Esophagus mucosa (tissue), 1 donor: ENCODE measurements at regions not wholly inside any gene's neighbourhood (a gene's known extent, or its start where the extent isn't known, plus 50 kb on each side); places are given as distances from the start of the nearest gene placed in this dataset.

Source experiments
- ATAC-seq: fragments of 200-7000 bp; cut with Tn5 transposase; one replicate; pipeline ENCODE4 v1.9.1; 2020
- donor health status: DM: yes; HTN: yes; CAD: no.

- no peak for ATAC-seq
These were observed 747.9 kb upstream of the CCDC54 start for GRCh38 chr3:106629215-106629832.

GRCh38 chr3:106631373-106632108 lies 745.7 kb upstream of the CCDC54 start:
- ATAC-seq = no peak

GRCh38 chr3:106635271-106635670 lies 742.0 kb upstream of the CCDC54 start:
- no peak for ATAC-seq

GRCh38 chr3:106635826-106636225 lies 741.4 kb upstream of the CCDC54 start:
- ATAC-seq = no peak

GRCh38 chr3:106640353-106640752 lies 736.9 kb upstream of the CCDC54 start:
- no peak for ATAC-seq

- ATAC-seq = no peak
These were observed 735.1 kb upstream of the CCDC54 start for GRCh38 chr3:106642161-106642560.

- no peak for ATAC-seq
These were observed 733.5 kb upstream of the CCDC54 start for GRCh38 chr3:106643684-106644161.

- no peak for ATAC-seq
These were observed 703.2 kb upstream of the CCDC54 start for GRCh38 chr3:106673926-106674569.

GRCh38 chr3:106675451-106675850 lies 701.8 kb upstream of the CCDC54 start:
- ATAC-seq = no peak

GRCh38 chr3:106678657-106679390 lies 698.4 kb upstream of the CCDC54 start:
- ATAC-seq = no peak

- no peak for ATAC-seq
These were observed 693.2 kb upstream of the CCDC54 start for GRCh38 chr3:106683953-106684620.

- no peak for ATAC-seq
These were observed 691.5 kb upstream of the CCDC54 start for GRCh38 chr3:106685745-106686144.

- ATAC-seq = no peak
These were observed 689.3 kb upstream of the CCDC54 start for GRCh38 chr3:106687905-106688304.

GRCh38 chr3:106688464-106688863 lies 688.8 kb upstream of the CCDC54 start:
- no peak for ATAC-seq

- ATAC-seq = no peak
These were observed 685.8 kb upstream of the CCDC54 start for GRCh38 chr3:106691476-106691875.

GRCh38 chr3:106692624-106693023 lies 684.6 kb upstream of the CCDC54 start:
- no peak for ATAC-seq

- ATAC-seq = no peak
These were observed 678.1 kb upstream of the CCDC54 start for GRCh38 chr3:106699122-106699521.

- ATAC-seq = no peak
These were observed 676.3 kb upstream of the CCDC54 start for GRCh38 chr3:106700981-106701380.

- no peak for ATAC-seq
These were observed 673.7 kb upstream of the CCDC54 start for GRCh38 chr3:106703524-106703923.

- no peak for ATAC-seq
These were observed 669.9 kb upstream of the CCDC54 start for GRCh38 chr3:106707347-106707746.

- no peak for ATAC-seq
These were observed 666.6 kb upstream of the CCDC54 start for GRCh38 chr3:106710596-106710995.

GRCh38 chr3:106711650-106712049 lies 665.6 kb upstream of the CCDC54 start:
- ATAC-seq = no peak

GRCh38 chr3:106714400-106714799 lies 662.8 kb upstream of the CCDC54 start:
- ATAC-seq = no peak
